ENCODE measurements at regions not wholly inside any gene's neighbourhood (a gene's known extent, or its start where the extent isn't known, plus 50 kb on each side); places are given as distances from the start of the nearest gene placed in this dataset.

DNA sequence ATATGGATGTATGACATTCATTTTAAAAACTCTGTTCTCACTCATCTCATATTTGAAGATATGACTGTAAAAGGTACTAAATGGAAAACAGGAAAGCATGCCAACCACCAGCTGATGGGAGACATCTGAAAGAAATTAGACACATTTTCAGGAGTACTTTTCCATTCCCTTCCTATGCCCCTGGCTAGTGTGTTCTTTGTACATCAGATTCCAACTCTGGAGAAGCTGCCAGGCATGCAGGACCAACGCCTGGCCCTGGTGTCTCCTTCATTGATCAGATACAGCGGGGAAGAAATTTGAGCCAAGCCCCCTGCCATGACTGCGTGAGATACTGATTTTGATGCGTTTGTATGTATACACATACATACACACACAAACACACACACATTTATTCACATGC is 599.0 kb upstream of the SYT4 start:
- Histone ChIP-seq H3K4me3 (no peak overlapping the region), H3K27ac (no peak overlapping the region)
- TF ChIP-seq, protein P1, sequence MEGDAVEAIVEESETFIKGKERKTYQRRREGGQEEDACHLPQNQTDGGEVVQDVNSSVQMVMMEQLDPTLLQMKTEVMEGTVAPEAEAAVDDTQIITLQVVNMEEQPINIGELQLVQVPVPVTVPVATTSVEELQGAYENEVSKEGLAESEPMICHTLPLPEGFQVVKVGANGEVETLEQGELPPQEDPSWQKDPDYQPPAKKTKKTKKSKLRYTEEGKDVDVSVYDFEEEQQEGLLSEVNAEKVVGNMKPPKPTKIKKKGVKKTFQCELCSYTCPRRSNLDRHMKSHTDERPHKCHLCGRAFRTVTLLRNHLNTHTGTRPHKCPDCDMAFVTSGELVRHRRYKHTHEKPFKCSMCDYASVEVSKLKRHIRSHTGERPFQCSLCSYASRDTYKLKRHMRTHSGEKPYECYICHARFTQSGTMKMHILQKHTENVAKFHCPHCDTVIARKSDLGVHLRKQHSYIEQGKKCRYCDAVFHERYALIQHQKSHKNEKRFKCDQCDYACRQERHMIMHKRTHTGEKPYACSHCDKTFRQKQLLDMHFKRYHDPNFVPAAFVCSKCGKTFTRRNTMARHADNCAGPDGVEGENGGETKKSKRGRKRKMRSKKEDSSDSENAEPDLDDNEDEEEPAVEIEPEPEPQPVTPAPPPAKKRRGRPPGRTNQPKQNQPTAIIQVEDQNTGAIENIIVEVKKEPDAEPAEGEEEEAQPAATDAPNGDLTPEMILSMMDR (IDR thresholded peaks at IDR 0.05) = no peak
- DNase-seq (ENCODE audit: low spot score) = no peak

DNA sequence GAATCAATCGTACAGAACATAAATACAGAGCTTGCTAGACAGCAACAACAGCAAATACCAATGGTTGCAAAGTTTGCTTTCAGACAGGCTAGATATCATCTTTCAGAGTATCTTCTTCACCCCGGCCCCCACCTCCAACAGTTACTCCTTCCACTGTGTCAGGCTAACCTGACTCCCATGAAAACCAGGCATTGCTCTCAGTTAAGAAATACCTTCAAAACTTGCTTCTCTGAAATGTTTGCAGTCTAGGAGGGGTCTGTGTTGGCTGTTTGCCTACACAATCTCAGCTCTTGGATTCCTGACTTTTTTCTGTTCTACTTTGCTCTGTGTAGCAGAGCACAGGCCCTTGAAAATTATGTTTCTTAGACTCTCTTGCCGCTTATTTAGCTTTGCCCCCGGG is 599.5 kb upstream of the SYT4 start:
- TF ChIP-seq, protein P1 (IDR thresholded peaks at IDR 0.05) = no peak
- no peak overlapping the region for H3K4me3 ChIP-seq
- DNase-seq (ENCODE audit: low spot score) = no peak
- H3K27ac ChIP-seq = no peak overlapping the region

DNA sequence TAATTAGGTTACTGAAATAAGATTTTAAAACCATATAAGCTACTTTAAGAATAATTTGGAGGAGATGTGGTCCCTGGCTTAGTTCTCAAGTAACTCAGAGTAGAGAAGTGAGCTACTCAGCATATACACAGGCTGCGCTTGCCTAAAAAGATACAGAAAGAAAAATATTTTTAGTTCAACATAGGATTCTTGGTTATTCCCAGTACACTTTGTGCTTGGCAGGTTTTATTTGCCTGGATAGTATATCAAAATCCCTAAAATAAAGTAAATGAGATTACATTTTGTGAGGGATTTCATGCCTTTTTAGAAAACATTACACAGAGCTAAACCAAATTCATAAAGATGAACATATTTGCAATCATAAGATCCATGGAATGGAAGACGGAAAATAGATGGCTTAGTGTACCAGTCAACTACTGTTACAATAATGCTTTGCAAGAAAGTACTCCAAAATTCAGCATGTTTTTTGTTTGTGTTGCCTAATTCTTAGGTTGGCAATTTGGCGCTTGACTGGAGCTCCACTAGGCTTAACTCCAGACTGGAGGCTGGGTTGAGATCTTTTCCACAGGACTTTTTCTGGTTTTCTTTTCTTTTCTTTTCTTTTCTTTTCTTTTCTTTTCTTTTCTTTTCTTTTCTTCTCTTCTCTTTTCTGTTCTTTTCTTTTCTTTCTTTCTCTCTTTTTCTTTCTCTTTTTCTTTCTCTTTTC is 600.5 kb upstream of the SYT4 start:
- Histone ChIP-seq H3K4me3 (no peak overlapping the region), H3K27ac (no peak overlapping the region)
- DNase-seq (ENCODE audit: low spot score) = no peak
- TF ChIP-seq, protein P1 (IDR thresholded peaks at IDR 0.05) = no peak

DNA sequence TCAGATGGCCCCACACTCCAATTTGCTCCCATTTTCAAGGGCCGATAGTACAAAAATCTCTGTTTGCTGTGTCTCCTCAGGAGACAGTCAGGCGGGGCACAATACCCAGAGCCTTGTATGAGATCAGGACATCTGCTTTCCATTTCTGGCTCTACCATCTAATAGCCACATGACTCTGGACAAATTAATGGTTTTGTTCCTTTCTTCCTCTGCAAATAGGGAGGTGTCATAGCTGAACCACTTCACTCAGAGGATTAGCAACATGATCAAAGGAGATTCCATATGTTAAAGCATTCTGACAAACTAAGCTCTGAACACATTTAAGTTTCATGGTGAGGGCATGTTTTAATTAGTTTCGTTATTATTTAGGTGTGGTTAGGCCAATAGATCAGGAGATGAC is 602.1 kb upstream of the SYT4 start:
- DNase-seq (ENCODE audit: low spot score) = no peak
- H3K4me3 ChIP-seq = no peak overlapping the region
- TF ChIP-seq, protein P1 (IDR thresholded peaks at IDR 0.05) = no peak
- no peak overlapping the region for H3K27ac ChIP-seq

DNA sequence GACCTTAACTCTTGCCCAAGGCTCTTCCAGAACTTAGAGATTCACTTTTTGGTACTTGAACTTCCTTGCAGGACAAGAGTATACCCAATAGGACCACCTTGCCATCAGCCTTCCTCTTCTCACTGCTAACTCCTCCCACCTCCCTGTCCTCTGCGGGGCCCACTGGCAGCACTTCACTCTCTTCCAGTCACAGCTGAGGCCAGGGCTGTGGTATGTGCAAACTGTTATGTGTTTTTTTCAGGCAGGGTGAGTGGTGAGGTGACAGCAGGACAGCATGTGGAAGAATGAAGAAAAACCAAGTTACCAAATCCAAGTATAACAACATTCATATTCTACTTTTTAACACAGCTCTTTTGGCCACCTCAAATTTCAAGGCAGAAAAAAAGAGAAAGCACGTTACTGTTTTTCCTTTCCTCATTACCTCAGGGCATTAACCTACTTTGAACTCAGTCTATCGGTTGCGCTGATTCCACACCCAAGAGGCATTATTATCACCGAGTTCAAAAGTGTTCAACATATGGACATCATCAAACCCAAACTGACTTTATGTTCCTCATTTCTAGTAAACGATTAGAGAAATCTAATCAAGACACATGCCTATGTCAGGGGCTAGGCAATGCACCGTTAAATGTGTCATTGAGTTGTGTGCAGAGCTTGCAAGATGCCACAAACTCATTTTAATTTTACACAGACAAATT is 605.2 kb upstream of the SYT4 start:
- TF ChIP-seq, protein P1 (IDR thresholded peaks at IDR 0.05) = no peak
- no peak overlapping the region for H3K27ac ChIP-seq
- no peak overlapping the region for H3K4me3 ChIP-seq
- DNase-seq (ENCODE audit: low spot score) = no peak

DNA sequence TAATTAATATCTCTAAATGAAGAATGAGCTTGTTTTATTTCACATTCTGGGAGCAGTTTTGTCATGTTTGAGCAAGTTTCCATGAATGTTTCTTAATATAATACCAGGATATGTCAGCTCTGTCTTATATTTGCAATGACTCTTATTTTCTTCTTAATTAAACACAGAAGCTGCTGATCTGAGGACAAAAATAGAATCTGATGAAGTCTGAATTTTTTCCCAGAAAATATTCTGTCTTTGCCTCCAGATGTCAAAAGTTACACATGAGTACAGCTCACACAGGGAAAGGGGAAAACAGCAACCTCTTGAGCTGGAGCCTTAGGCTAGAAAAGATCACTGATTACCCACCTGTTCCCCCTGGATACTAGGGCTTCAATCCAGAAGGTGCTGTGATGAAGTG is 606.6 kb upstream of the SYT4 start:
- TF ChIP-seq, protein P1 (IDR thresholded peaks at IDR 0.05) = no peak
- DNase-seq (ENCODE audit: low spot score) = no peak
- no peak overlapping the region for H3K4me3 ChIP-seq
- no peak overlapping the region for H3K27ac ChIP-seq

DNA sequence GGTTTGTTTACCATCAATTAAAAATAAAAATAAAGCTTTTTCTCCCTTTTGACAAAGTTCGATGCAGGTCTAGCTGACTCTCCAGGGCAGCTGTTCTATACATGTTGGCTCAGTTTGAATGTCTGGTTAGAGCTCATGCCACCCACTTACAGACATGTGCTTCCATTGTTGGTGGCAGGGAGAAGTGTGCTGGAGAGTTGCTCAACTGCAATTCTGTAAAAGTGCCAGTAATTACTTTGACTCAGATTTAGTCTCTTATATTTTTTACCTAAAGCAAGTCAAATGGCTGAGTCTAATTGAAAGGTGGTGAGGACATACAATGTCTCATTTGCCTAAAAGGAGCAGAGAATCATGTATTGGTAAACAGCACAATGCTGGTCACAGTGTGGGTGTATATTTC is 609.1 kb upstream of the SYT4 start:
- TF ChIP-seq, protein P1 (IDR thresholded peaks at IDR 0.05) = no peak
- no peak overlapping the region for H3K27ac ChIP-seq

More for the DNA sequence above, 609.1 kb upstream of the SYT4 start:
- DNase-seq (ENCODE audit: low spot score) = no peak
- no peak overlapping the region for H3K4me3 ChIP-seq

Measured in coronary artery (tissue), 2 donors.